CD14-positive monocyte (primary cell): ENCODE measurements at regions not wholly inside any gene's neighbourhood (a gene's known extent, or its start where the extent isn't known, plus 50 kb on each side); places are given as distances from the start of the nearest gene placed in this dataset.
A peak's percentile ranks its signal among the peaks of the same experiment; 100 is the strongest.

Source experiments
- DNase-seq, 3 donors: peaks; one replicate each; pipeline ENCODE4 v3.0.0-alpha.2; 2011 to 2022
- H2AFZ ChIP-seq: 2 replicates; pipeline ENCODE4 v1.6.0; 2012; ENCODE audit warnings: mild to moderate bottlenecking, low read depth, low read length, inconsistent platforms; ENCODE audit not compliant: insufficient read depth, poor library complexity, severe bottlenecking
- H3K27ac ChIP-seq, 2 donors: 1 replicate in 1 of 2; 2 replicates in 1 of 2; pipeline ENCODE4 v1.5.1; 2012 to 2013; ENCODE audit warnings: low read length in 2 of 2, control low read depth in 1 of 2, inconsistent platforms in 1 of 2, low read depth in 1 of 2, mild to moderate bottlenecking in 1 of 2
- H3K27me3 ChIP-seq, 2 donors: one replicate each; pipeline versions ENCODE4 v1.6.0 to v1.6.1; 2011 to 2013; ENCODE audit warnings: low read length in 2 of 2; ENCODE audit not compliant: control insufficient read depth in 2 of 2, insufficient read depth in 2 of 2
- H3K36me3 ChIP-seq, 2 donors: replicated peaks in 1 of 2; 1 replicate in 1 of 2; 2 replicates in 1 of 2; pipeline versions ENCODE4 v1.5.1 to v1.6.1; 2012 to 2013; ENCODE audit warnings: low read length in 2 of 2, control low read depth in 1 of 2, inconsistent platforms in 1 of 2, mild to moderate bottlenecking in 1 of 2; ENCODE audit not compliant: insufficient read depth in 2 of 2, control insufficient read depth in 1 of 2
- H3K4me1 ChIP-seq, 2 donors: 1 replicate in 1 of 2; 2 replicates in 1 of 2; pipeline versions ENCODE4 v1.5.1 to v1.6.1; 2012 to 2013; ENCODE audit warnings: low read length in 2 of 2, control low read depth in 1 of 2, inconsistent platforms in 1 of 2, mild to moderate bottlenecking in 1 of 2, moderate library complexity in 1 of 2; ENCODE audit not compliant: insufficient read depth in 2 of 2, control insufficient read depth in 1 of 2
- H3K4me2 ChIP-seq: replicated peaks from 2 replicates; pipeline ENCODE3; 2012; ENCODE audit warnings: low read length, moderate library complexity, mild to moderate bottlenecking; ENCODE audit not compliant: poor library complexity, severe bottlenecking; ENCODE audit errors: extremely low read depth
- H3K4me3 ChIP-seq, 3 experiments: fragments of 200-600 bp in 1 of 3; sonication (generic) in 1 of 3; replicated peaks in 1 of 3; 1 replicate in 2 of 3; 2 replicates in 1 of 3; pipeline ENCODE4 v1.5.1; 2011 to 2013; ENCODE audit warnings: low read length in 3 of 3, mild to moderate bottlenecking in 3 of 3, control low read depth in 2 of 3, low read depth in 2 of 3, inconsistent platforms in 1 of 3, moderate library complexity in 1 of 3
- H3K79me2 ChIP-seq: 2 replicates; pipeline ENCODE4 v1.6.0; 2012; ENCODE audit warnings: mild to moderate bottlenecking, control low read depth, inconsistent platforms, low read length, moderate library complexity; ENCODE audit not compliant: insufficient read depth
- H3K9ac ChIP-seq: 2 replicates; pipeline ENCODE4 v1.6.0; 2017; ENCODE audit warnings: low read length, mild to moderate bottlenecking; ENCODE audit not compliant: insufficient read depth, poor library complexity, severe bottlenecking
- H3K9me3 ChIP-seq, 2 donors: replicated peaks in 1 of 2; 1 replicate in 1 of 2; 2 replicates in 1 of 2; pipeline versions ENCODE4 v1.5.1 to v1.6.1; 2012 to 2013; ENCODE audit warnings: low read length in 2 of 2, control low read depth in 1 of 2; ENCODE audit not compliant: control insufficient read depth in 1 of 2, insufficient read depth in 1 of 2
- H4K20me1 ChIP-seq: 2 replicates; pipeline ENCODE4 v1.6.0; 2012; ENCODE audit warnings: mild to moderate bottlenecking, low read length, control low read depth, moderate library complexity; ENCODE audit not compliant: insufficient read depth
- H3K27ac Mint-ChIP-seq, 7 donors: one replicate each; pipeline ENCODE4 v1.8.0; 2020; ENCODE audit warnings: mild to moderate bottlenecking in 7 of 7, mixed read lengths in 7 of 7, moderate library complexity in 6 of 7, inconsistent platforms in 2 of 7
- H3K27me3 Mint-ChIP-seq, 3 donors: one replicate each; pipeline ENCODE4 v1.8.0; 2021 to 2022; ENCODE audit warnings: low read depth in 3 of 3, mild to moderate bottlenecking in 3 of 3, mixed read lengths in 3 of 3, moderate library complexity in 3 of 3, inconsistent platforms in 1 of 3
- H3K36me3 Mint-ChIP-seq, 2 donors: one replicate each; pipeline ENCODE4 v1.8.0; 2020; ENCODE audit warnings: mixed read lengths in 2 of 2, inconsistent platforms in 1 of 2, mild to moderate bottlenecking in 1 of 2
- H3K4me1 Mint-ChIP-seq: one replicate; pipeline ENCODE4 v1.8.0; 2020; ENCODE audit warnings: mild to moderate bottlenecking, mixed read lengths
- H3K4me3 Mint-ChIP-seq, 2 donors: one replicate each; pipeline ENCODE4 v1.8.0; 2020; ENCODE audit warnings: mild to moderate bottlenecking in 2 of 2, mixed read lengths in 2 of 2, moderate library complexity in 1 of 2
- H3K9me3 Mint-ChIP-seq, 7 donors: one replicate each; pipeline ENCODE4 v1.8.0; 2020 to 2022; ENCODE audit warnings: mixed read lengths in 7 of 7, mild to moderate bottlenecking in 6 of 7, moderate library complexity in 6 of 7, inconsistent platforms in 2 of 7
- WGBS: methylation state at CpG from one replicate; pipeline ENCODE4 v1.1.5; 2013; ENCODE audit warnings: missing lambda C conversion rate; ENCODE audit not compliant: insufficient coverage; 5-methylcytosine and 5-hydroxymethylcytosine counted together
- intact Hi-C, 2 donors: fragments of 100-400 bp; cut with micrococcal nuclease; formaldehyde crosslinking; loops; one replicate each; pipeline versions ENCODE4 v1.15.0 to v1.15.1; 2023
- TF ChIP-seq, protein P1 (sequence below): fragments of 200-600 bp; IDR thresholded peaks from one replicate; pipeline ENCODE4 v1.8.0; 2022; ENCODE audit warnings: antibody characterized with exemption, mild to moderate bottlenecking

DNA sequence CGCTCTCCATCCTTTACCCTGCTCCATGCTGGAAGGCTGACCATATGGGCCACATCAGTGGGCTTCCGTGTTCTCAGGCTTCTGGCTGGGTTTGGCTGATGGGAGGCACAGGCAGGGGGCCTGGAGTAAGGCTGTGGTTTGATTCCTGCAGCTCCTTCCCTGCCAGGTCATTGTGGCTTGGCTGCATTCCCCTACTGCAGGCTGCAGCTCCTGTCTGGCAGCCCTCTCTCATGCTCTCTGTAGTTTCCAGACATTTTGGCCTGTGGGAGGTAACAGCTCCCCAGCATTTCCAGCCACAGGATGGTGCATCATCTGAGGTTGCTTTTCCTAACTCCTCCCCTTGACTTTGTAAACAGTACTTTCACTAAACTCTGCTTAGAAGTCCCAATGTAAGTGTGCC is 102.0 kb upstream of the PTPN3 start:
- TF ChIP-seq, protein P1, sequence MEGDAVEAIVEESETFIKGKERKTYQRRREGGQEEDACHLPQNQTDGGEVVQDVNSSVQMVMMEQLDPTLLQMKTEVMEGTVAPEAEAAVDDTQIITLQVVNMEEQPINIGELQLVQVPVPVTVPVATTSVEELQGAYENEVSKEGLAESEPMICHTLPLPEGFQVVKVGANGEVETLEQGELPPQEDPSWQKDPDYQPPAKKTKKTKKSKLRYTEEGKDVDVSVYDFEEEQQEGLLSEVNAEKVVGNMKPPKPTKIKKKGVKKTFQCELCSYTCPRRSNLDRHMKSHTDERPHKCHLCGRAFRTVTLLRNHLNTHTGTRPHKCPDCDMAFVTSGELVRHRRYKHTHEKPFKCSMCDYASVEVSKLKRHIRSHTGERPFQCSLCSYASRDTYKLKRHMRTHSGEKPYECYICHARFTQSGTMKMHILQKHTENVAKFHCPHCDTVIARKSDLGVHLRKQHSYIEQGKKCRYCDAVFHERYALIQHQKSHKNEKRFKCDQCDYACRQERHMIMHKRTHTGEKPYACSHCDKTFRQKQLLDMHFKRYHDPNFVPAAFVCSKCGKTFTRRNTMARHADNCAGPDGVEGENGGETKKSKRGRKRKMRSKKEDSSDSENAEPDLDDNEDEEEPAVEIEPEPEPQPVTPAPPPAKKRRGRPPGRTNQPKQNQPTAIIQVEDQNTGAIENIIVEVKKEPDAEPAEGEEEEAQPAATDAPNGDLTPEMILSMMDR: no peak
- no peak overlapping the region for H3K4me3 Mint-ChIP-seq

DNA sequence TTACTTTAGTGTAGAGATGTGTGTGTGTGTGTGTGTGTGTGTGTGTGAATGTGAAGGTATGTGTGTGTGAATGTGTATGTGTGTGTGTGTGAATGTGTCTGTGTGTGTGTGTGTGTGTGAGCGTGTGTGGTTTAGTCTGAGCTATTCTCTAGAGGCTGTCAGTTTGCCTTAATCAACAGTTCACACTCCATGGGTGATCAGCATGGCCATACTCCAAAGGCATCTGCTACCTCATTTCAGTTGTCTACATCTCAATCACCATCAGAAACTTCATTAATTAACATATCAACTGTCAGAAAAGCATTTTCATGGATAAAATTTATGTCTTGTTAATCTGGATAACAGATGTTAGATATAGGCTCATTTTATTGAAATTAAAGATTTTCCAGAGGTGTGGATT is 103.1 kb upstream of the PTPN3 start:
- H3K4me2 ChIP-seq: no peak overlapping the region
- H3K4me3 Mint-ChIP-seq: no peak overlapping the region
- H3K79me2 ChIP-seq: no peaks in the 10 kb centered on the region
- H3K9me3 Mint-ChIP-seq: peaks cover 0 to 10% (median 2%) of the 10 kb centered on the region in 7 donors
- H2AFZ ChIP-seq: no peak overlapping the region
- H3K27ac Mint-ChIP-seq: peak overlapping the region in 1 of 7 donors; percentile 33
- H3K27me3 Mint-ChIP-seq: peaks cover 0 to 5% (median 3%) of the 10 kb centered on the region in 3 donors
- H3K36me3 ChIP-seq: no peaks in the 10 kb centered on the region
- no peaks in the 10 kb centered on the region for H3K27me3 ChIP-seq
- H3K4me3 ChIP-seq: no peak overlapping the region
- no peaks in the 10 kb centered on the region for H3K36me3 Mint-ChIP-seq
- no peak overlapping the region for H3K27ac ChIP-seq
- intact Hi-C loops: no loop called here
- no CpG with 5 or more reads among the region's 1 CpG for WGBS
- H3K4me1 ChIP-seq: no peaks in the 10 kb centered on the region
- TF ChIP-seq, protein P1: no peak
- H3K4me1 Mint-ChIP-seq: peaks cover 7% of the 10 kb centered on the region
- H3K9ac ChIP-seq: no peak overlapping the region
- no peaks in the 10 kb centered on the region for H3K9me3 ChIP-seq
- no peaks in the 10 kb centered on the region for H4K20me1 ChIP-seq
- DNase-seq: no peak

More for the DNA sequence above, 102.0 kb upstream of the PTPN3 start:
- Histone ChIP-seq H2AFZ (no peak overlapping the region), H3K27ac (no peak overlapping the region), H3K4me2 (no peak overlapping the region), H3K4me1 (no peaks in the 10 kb centered on the region), H4K20me1 (no peaks in the 10 kb centered on the region), H3K9ac (no peak overlapping the region), H3K27me3 (no peaks in the 10 kb centered on the region), H3K79me2 (no peaks in the 10 kb centered on the region), H3K9me3 (no peaks in the 10 kb centered on the region), H3K36me3 (no peaks in the 10 kb centered on the region), H3K4me3 (no peak overlapping the region)
- Mint-ChIP-seq H3K36me3 (no peaks in the 10 kb centered on the region), H3K4me1 (peaks cover 7% of the 10 kb centered on the region), H3K27me3 (peaks cover 0 to 5% (median 3%) of the 10 kb centered on the region in 3 donors), H3K27ac (no peak overlapping the region), H3K9me3 (peaks cover 0 to 10% (median 2%) of the 10 kb centered on the region in 7 donors)
- no peak for DNase-seq
- no CpG with 5 or more reads among the region's 2 CpGs for WGBS
- intact Hi-C loops: no loop called here
